Posterior cingulate gyrus (tissue), 11 donors: ENCODE measurements at regions not wholly inside any gene's neighbourhood (a gene's known extent, or its start where the extent isn't known, plus 50 kb on each side); places are given as distances from the start of the nearest gene placed in this dataset.
A peak's percentile ranks its signal among the peaks of the same experiment; 100 is the strongest.

ENCODE experiments used
- DNase-seq, 10 donors: peaks; one replicate each; pipeline versions ENCODE4 v3.0.0 to v3.0.0-alpha.2; 2020 to 2021; ENCODE audit warnings: mixed read lengths in 3 of 10
- intact Hi-C: fragments of 100-400 bp; cut with DNase I; formaldehyde crosslinking; loops from one replicate; pipeline ENCODE4 v1.15.1; 2023

GRCh38 chr17:53391197-53391596 is 431.5 kb upstream of the KIF2B start:
- intact Hi-C loops: no loop called here
- DNase-seq: no peak

DNA sequence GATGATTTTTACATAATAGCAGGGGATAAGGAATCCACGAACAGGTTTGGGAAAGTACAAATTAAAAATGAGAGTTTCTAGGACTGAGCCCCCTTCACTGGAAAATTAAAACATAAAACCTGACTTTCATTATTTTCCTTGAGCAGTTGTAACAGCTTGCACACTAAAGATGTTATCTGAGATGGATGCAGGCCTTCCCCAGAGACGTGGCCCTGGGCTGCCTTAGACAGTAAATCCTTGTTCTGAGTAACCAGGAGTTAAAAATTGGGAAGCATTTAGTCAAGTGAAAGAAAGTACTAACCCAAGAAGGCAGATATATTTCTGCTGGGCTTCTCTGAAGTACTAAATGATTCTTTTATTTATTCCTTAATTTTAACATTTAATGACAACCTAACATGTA is 432.2 kb upstream of the KIF2B start:
- intact Hi-C loops: no loop called here
- DNase-seq: no peak

GRCh38 chr17:53387745-53388144 is 435.0 kb upstream of the KIF2B start:
- intact Hi-C loops: no loop called here
- no peak for DNase-seq

GRCh38 chr17:53353919-53354351 is 468.8 kb upstream of the KIF2B start:
- intact Hi-C loops: no loop called here
- peak in 6 of 10 donors; percentile 14 to 71 (median 48) for DNase-seq

- DNase-seq: no peak
- intact Hi-C loops: no loop called here
These were observed 477.9 kb upstream of the KIF2B start for GRCh38 chr17:53344778-53345177.

GRCh38 chr17:53336281-53336680 is 486.4 kb upstream of the KIF2B start:
- no peak for DNase-seq
- intact Hi-C loops: no loop called here

DNA sequence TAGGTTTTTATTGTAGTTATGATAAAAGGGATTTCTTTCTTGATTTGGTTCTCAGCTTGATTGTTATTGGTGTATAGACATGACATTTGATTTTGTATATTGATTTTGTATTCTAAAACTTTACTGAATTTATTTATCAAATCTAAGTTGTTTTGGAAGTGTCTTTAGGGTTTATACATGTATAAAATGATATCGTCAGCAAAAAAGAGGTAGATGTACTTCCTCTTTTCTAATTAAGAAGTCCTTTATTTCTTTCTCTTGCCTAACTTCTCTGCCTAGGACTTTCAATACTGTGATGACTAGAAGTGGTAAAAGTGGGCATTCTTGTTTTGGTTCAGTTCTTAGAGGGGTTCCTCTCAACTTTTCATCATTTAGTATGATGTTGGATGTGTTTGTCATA is 487.3 kb upstream of the KIF2B start:
- DNase-seq: no peak
- intact Hi-C loops: no loop called here

GRCh38 chr17:53330756-53331155 is 492.0 kb upstream of the KIF2B start:
- DNase-seq: no peak
- intact Hi-C loops: no loop called here

DNA sequence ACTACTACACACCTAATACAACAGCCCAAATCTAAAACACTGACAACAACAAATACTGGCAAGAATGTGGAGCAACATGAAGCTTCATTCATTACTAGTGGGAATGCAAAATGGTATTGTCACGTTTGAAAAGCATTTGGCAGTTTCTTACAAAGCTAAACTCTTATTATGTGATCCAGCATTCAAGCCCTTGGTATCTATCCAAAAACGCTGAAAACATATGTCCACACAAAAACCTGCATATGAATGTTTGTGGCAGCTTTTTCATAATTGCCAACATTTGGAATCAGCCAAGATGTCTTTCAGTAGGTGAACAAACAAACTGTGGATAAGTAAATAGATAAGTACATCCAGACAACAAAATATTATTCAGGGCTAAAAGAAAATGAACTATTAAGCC is 501.1 kb upstream of the KIF2B start:
- intact Hi-C loops: no loop called here
- no peak for DNase-seq

DNA sequence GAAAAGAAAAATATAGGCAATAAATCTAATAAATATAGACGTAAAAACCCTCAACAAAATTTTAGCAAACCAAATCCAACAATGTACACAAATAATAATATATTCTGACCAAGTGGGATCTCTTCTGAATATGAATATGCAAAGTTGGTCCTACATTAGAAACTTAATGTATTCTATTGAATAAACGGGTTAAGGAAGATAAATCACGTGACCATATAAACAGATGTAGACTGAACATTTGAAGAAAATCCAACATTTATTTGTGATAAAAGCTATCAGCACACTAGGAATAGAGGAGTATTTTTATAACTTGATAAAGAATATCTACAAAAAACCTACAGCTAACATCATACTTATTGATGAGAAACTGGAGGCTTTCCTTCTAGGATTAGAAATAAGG is 502.8 kb upstream of the KIF2B start:
- intact Hi-C loops: no loop called here
- no peak for DNase-seq

GRCh38 chr17:53316988-53317387 is 505.7 kb upstream of the KIF2B start:
- DNase-seq: no peak
- intact Hi-C loops: no loop called here

DNA sequence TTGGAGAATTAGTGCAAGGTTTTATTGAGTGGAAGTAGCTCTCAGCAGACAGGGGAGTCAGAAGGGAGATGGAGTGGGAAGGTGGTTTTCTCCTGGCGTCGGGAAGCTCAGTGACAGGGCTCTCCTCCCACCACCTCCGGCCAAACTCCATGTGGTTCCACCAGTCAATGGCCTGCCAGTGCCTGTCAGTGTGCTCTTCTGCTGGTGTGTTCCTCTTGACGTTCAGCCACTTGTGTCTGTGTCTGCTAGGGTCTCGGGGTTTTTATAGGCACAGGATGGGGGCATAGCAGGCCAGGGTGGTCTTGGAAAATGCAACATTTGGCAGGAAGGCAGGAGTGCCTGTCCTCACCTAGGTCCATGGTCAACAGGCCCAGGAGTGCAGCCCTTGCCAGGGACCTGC is 506.7 kb upstream of the KIF2B start:
- DNase-seq: no peak
- intact Hi-C loops: no loop called here

GRCh38 chr17:53314521-53314920 is 508.2 kb upstream of the KIF2B start:
- intact Hi-C loops: no loop called here
- no peak for DNase-seq

DNA sequence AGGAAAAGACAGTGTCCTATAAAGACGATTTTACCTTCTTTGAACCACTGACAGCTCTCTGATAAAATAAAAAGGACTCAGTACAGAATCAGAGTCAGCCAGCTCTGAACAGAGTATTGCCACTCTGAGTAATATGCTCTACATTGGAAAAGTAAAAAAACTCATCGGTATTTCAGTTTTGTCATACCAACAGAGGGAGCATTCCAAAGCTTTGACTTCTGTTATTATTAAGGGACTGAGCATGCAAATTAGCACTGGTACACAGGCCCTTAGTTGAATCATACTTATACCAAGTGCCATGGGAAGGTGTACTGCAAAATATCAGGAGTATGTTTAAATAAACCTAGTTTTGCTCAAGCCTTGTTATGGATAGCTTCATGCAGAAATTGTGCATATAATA is 509.0 kb upstream of the KIF2B start:
- DNase-seq: no peak
- intact Hi-C loops: no loop called here

GRCh38 chr17:53278466-53278865 is 544.3 kb upstream of the KIF2B start:
- intact Hi-C loops: no loop called here
- DNase-seq: no peak

- intact Hi-C loops: no loop called here
- DNase-seq: no peak
These were observed 549.6 kb upstream of the KIF2B start for GRCh38 chr17:53273126-53273525.

- intact Hi-C loops: no loop called here
- no peak for DNase-seq
These were observed 551.8 kb upstream of the KIF2B start for GRCh38 chr17:53270936-53271335.

DNA sequence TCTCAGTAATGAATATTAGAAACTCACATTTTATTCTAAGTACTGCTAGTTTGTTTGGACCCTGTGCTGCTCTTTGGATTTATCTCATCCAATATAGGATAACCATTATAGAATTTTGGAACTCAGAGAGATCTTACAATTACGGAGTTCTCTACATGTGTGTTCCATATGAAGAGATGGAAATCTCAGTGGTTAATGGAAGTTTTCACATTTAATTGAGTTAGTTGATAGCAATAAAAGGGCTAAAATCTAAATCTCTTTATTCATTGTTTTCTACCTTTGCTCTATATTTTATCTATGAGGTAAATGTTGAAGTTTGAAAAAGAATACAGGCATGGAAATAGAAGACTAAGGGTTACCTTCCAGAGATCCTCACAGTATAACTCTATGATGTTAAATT is 558.0 kb upstream of the KIF2B start:
- no peak for DNase-seq
- intact Hi-C loops: no loop called here

DNA sequence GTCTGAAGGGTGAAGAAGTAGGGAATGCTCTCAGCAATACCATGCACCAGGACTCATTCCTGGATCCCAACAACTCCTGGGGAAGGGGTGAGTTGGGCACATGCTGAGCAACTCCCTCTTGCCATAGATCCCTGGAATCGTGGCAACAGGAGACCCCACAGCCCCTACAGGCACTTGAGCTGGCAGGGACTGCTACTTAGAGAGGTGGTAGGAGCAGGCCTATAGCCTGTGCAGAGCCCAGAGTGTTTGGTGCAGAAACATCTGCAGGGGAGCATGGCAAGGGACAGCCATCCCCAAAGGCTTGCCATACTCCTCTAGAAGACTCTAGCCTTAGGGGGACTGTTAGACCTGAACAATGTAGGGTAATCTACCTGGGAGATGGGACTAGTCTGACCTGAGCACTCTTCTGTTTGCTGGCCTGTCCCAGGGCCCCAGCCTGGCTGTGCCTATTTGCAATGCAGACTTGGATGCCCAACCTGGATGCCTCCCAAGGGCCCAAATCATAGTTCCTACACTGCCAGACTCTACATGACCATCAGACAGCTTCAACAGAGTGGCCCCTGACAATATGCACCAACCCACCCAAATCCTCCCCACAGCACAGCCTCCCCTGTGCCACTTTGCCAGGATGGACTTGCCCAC is 568.6 kb upstream of the KIF2B start:
- intact Hi-C loops: no loop called here
- DNase-seq: peak in 1 of 10 donors; percentile 67

- DNase-seq: no peak
- intact Hi-C loops: no loop called here
These were observed 573.7 kb upstream of the KIF2B start for GRCh38 chr17:53249036-53249435.

DNA sequence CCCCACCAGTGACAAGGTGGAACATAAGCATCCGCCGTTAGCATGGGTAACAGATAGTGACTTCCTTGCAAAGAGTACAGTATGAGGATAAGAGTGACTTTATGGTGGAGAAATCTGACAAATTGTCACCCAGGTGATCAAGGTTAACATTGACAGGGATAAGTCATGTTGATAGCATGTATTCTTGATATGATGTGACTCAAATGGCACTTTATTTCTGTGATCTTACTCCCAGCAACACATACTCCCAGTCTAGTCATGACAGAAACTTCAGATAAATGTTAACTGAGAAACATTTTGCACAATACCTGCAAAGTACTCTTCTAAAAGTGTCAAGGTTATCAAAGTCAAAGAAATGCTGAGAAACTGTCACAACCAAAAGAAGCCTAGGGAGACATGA is 588.6 kb upstream of the KIF2B start:
- no peak for DNase-seq
- intact Hi-C loops: no loop called here

DNA sequence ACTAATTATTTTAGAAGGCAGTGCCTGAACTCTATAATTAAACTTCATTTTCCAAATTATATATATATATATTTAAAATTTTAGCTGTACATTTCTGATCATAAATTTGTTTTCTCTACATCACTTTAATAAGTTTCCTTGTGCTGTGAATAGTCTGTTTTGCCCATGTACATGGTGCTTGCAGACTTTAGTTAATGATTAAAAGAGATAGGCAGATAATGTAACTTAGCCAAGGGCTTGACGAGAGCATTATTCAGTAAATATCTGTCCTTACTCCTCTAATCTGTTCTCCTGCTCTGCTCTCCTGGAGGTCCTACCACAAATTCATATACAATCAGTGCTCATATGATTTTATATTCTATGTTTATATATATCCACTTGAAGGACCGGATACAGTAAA is 595.2 kb upstream of the KIF2B start:
- intact Hi-C loops: no loop called here
- no peak for DNase-seq

- DNase-seq: no peak
- intact Hi-C loops: no loop called here
These were observed 595.6 kb upstream of the KIF2B start for GRCh38 chr17:53227111-53227510.
